CD14-positive monocyte (primary cell): ENCODE measurements at regions not wholly inside any gene's neighbourhood (a gene's known extent, or its start where the extent isn't known, plus 50 kb on each side); places are given as distances from the start of the nearest gene placed in this dataset.

Source experiments
- DNase-seq, 3 donors: peaks; one replicate each; pipeline ENCODE4 v3.0.0-alpha.2; 2011 to 2022
- H2AFZ ChIP-seq: 2 replicates; pipeline ENCODE4 v1.6.0; 2012; ENCODE audit warnings: mild to moderate bottlenecking, low read depth, low read length, inconsistent platforms; ENCODE audit not compliant: insufficient read depth, poor library complexity, severe bottlenecking
- H3K27ac ChIP-seq, 2 donors: 1 replicate in 1 of 2; 2 replicates in 1 of 2; pipeline ENCODE4 v1.5.1; 2012 to 2013; ENCODE audit warnings: low read length in 2 of 2, control low read depth in 1 of 2, inconsistent platforms in 1 of 2, low read depth in 1 of 2, mild to moderate bottlenecking in 1 of 2
- H3K27me3 ChIP-seq, 2 donors: one replicate each; pipeline versions ENCODE4 v1.6.0 to v1.6.1; 2011 to 2013; ENCODE audit warnings: low read length in 2 of 2; ENCODE audit not compliant: control insufficient read depth in 2 of 2, insufficient read depth in 2 of 2
- H3K36me3 ChIP-seq, 2 donors: replicated peaks in 1 of 2; 1 replicate in 1 of 2; 2 replicates in 1 of 2; pipeline versions ENCODE4 v1.5.1 to v1.6.1; 2012 to 2013; ENCODE audit warnings: low read length in 2 of 2, control low read depth in 1 of 2, inconsistent platforms in 1 of 2, mild to moderate bottlenecking in 1 of 2; ENCODE audit not compliant: insufficient read depth in 2 of 2, control insufficient read depth in 1 of 2
- H3K4me1 ChIP-seq, 2 donors: 1 replicate in 1 of 2; 2 replicates in 1 of 2; pipeline versions ENCODE4 v1.5.1 to v1.6.1; 2012 to 2013; ENCODE audit warnings: low read length in 2 of 2, control low read depth in 1 of 2, inconsistent platforms in 1 of 2, mild to moderate bottlenecking in 1 of 2, moderate library complexity in 1 of 2; ENCODE audit not compliant: insufficient read depth in 2 of 2, control insufficient read depth in 1 of 2
- H3K4me2 ChIP-seq: replicated peaks from 2 replicates; pipeline ENCODE3; 2012; ENCODE audit warnings: low read length, moderate library complexity, mild to moderate bottlenecking; ENCODE audit not compliant: poor library complexity, severe bottlenecking; ENCODE audit errors: extremely low read depth
- H3K4me3 ChIP-seq, 3 experiments: fragments of 200-600 bp in 1 of 3; sonication (generic) in 1 of 3; replicated peaks in 1 of 3; 1 replicate in 2 of 3; 2 replicates in 1 of 3; pipeline ENCODE4 v1.5.1; 2011 to 2013; ENCODE audit warnings: low read length in 3 of 3, mild to moderate bottlenecking in 3 of 3, control low read depth in 2 of 3, low read depth in 2 of 3, inconsistent platforms in 1 of 3, moderate library complexity in 1 of 3
- H3K79me2 ChIP-seq: 2 replicates; pipeline ENCODE4 v1.6.0; 2012; ENCODE audit warnings: mild to moderate bottlenecking, control low read depth, inconsistent platforms, low read length, moderate library complexity; ENCODE audit not compliant: insufficient read depth
- H3K9ac ChIP-seq: 2 replicates; pipeline ENCODE4 v1.6.0; 2017; ENCODE audit warnings: low read length, mild to moderate bottlenecking; ENCODE audit not compliant: insufficient read depth, poor library complexity, severe bottlenecking
- H3K9me3 ChIP-seq, 2 donors: replicated peaks in 1 of 2; 1 replicate in 1 of 2; 2 replicates in 1 of 2; pipeline versions ENCODE4 v1.5.1 to v1.6.1; 2012 to 2013; ENCODE audit warnings: low read length in 2 of 2, control low read depth in 1 of 2; ENCODE audit not compliant: control insufficient read depth in 1 of 2, insufficient read depth in 1 of 2
- H4K20me1 ChIP-seq: 2 replicates; pipeline ENCODE4 v1.6.0; 2012; ENCODE audit warnings: mild to moderate bottlenecking, low read length, control low read depth, moderate library complexity; ENCODE audit not compliant: insufficient read depth
- H3K27ac Mint-ChIP-seq, 7 donors: one replicate each; pipeline ENCODE4 v1.8.0; 2020; ENCODE audit warnings: mild to moderate bottlenecking in 7 of 7, mixed read lengths in 7 of 7, moderate library complexity in 6 of 7, inconsistent platforms in 2 of 7
- H3K27me3 Mint-ChIP-seq, 3 donors: one replicate each; pipeline ENCODE4 v1.8.0; 2021 to 2022; ENCODE audit warnings: low read depth in 3 of 3, mild to moderate bottlenecking in 3 of 3, mixed read lengths in 3 of 3, moderate library complexity in 3 of 3, inconsistent platforms in 1 of 3
- H3K36me3 Mint-ChIP-seq, 2 donors: one replicate each; pipeline ENCODE4 v1.8.0; 2020; ENCODE audit warnings: mixed read lengths in 2 of 2, inconsistent platforms in 1 of 2, mild to moderate bottlenecking in 1 of 2
- H3K4me1 Mint-ChIP-seq: one replicate; pipeline ENCODE4 v1.8.0; 2020; ENCODE audit warnings: mild to moderate bottlenecking, mixed read lengths
- H3K4me3 Mint-ChIP-seq, 2 donors: one replicate each; pipeline ENCODE4 v1.8.0; 2020; ENCODE audit warnings: mild to moderate bottlenecking in 2 of 2, mixed read lengths in 2 of 2, moderate library complexity in 1 of 2
- H3K9me3 Mint-ChIP-seq, 7 donors: one replicate each; pipeline ENCODE4 v1.8.0; 2020 to 2022; ENCODE audit warnings: mixed read lengths in 7 of 7, mild to moderate bottlenecking in 6 of 7, moderate library complexity in 6 of 7, inconsistent platforms in 2 of 7
- WGBS: methylation state at CpG from one replicate; pipeline ENCODE4 v1.1.5; 2013; ENCODE audit warnings: missing lambda C conversion rate; ENCODE audit not compliant: insufficient coverage; 5-methylcytosine and 5-hydroxymethylcytosine counted together
- intact Hi-C, 2 donors: fragments of 100-400 bp; cut with micrococcal nuclease; formaldehyde crosslinking; loops; one replicate each; pipeline versions ENCODE4 v1.15.0 to v1.15.1; 2023
- TF ChIP-seq, protein P1 (sequence below): fragments of 200-600 bp; IDR thresholded peaks from one replicate; pipeline ENCODE4 v1.8.0; 2022; ENCODE audit warnings: antibody characterized with exemption, mild to moderate bottlenecking

DNA sequence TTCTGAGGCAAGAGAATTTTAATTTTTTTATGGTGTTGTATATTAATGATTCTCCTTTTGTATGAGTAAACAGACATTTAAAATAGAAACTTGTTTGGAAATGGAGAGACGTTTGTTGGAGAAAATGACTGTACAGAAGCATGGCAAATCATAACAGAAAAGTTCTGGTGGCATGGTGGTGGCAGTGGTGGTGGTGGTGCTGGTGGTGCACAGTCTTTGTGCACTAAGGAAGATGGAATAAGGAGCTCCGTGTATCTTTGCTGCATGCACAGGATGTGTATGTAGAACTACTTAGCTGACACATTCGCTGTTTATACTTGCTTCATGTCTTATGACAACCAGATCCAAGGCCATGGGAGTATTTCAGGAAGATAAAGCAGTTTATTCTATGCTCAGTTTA is 294.9 kb downstream of the UTRN start:
- H3K36me3 ChIP-seq = peaks cover 30 to 43% of the 10 kb centered on the region in 2 donors
- peaks cover 11 to 22% of the 10 kb centered on the region in 2 donors for H3K4me1 ChIP-seq
- H3K79me2 ChIP-seq = no peaks in the 10 kb centered on the region
- H3K27ac ChIP-seq = no peak overlapping the region
- intact Hi-C loops = loop anchor here (5.0 to 10.0 kb wide), 2 partner anchors 632 to 1055 kb away; no protein-coding TSS in a partner anchor
- Mint-ChIP-seq H3K4me3 (no peak overlapping the region), H3K4me1 (peaks cover 17% of the 10 kb centered on the region), H3K27ac (peak overlapping the region in 1 of 7 donors; percentile 75), H3K27me3 (peaks cover 0 to 2% (median 1%) of the 10 kb centered on the region in 3 donors), H3K36me3 (peaks cover 37 to 41% of the 10 kb centered on the region in 2 donors), H3K9me3 (no peaks in the 10 kb centered on the region)
- H3K4me3 ChIP-seq = no peak overlapping the region
- H4K20me1 ChIP-seq = peaks cover 17% of the 10 kb centered on the region
- H3K9me3 ChIP-seq = no peaks in the 10 kb centered on the region
- 93% methylated on average over 3 of the region's 3 CpGs for WGBS
- H3K9ac ChIP-seq = no peak overlapping the region
- no peak overlapping the region for H2AFZ ChIP-seq
- no peak overlapping the region for H3K4me2 ChIP-seq
- no peak for DNase-seq
- H3K27me3 ChIP-seq = no peaks in the 10 kb centered on the region
- TF ChIP-seq, protein P1, sequence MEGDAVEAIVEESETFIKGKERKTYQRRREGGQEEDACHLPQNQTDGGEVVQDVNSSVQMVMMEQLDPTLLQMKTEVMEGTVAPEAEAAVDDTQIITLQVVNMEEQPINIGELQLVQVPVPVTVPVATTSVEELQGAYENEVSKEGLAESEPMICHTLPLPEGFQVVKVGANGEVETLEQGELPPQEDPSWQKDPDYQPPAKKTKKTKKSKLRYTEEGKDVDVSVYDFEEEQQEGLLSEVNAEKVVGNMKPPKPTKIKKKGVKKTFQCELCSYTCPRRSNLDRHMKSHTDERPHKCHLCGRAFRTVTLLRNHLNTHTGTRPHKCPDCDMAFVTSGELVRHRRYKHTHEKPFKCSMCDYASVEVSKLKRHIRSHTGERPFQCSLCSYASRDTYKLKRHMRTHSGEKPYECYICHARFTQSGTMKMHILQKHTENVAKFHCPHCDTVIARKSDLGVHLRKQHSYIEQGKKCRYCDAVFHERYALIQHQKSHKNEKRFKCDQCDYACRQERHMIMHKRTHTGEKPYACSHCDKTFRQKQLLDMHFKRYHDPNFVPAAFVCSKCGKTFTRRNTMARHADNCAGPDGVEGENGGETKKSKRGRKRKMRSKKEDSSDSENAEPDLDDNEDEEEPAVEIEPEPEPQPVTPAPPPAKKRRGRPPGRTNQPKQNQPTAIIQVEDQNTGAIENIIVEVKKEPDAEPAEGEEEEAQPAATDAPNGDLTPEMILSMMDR = no peak

DNA sequence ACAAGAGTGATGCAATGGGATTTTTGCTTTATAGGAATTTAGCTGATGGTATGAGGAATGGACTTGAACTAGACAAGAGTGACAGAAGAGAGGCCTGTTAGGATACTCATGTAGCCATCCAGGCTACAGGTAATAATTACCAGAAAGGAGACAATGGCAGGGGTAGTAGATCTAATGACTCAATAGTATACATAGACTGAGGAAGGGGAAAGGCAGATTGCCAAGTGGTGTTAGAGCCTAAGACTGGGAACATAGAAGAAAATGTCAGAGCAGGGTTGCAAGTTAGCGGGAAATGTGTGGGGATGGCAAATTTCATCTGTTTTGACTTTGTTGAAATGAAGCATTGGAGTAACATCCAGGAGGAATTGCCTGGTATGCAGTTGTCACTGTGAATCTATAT is 295.6 kb downstream of the UTRN start:
- Histone ChIP-seq H3K36me3 (peaks cover 30 to 43% of the 10 kb centered on the region in 2 donors), H3K9ac (no peak overlapping the region), H3K4me2 (no peak overlapping the region), H3K4me3 (no peak overlapping the region), H4K20me1 (peaks cover 17% of the 10 kb centered on the region), H3K27ac (no peak overlapping the region), H3K79me2 (no peaks in the 10 kb centered on the region), H3K4me1 (peaks cover 11 to 22% of the 10 kb centered on the region in 2 donors), H3K27me3 (no peaks in the 10 kb centered on the region), H3K9me3 (no peaks in the 10 kb centered on the region), H2AFZ (no peak overlapping the region)
- DNase-seq = no peak
- Mint-ChIP-seq H3K36me3 (peaks cover 33 to 40% of the 10 kb centered on the region in 2 donors), H3K4me1 (peaks cover 17% of the 10 kb centered on the region), H3K27ac (peak overlapping the region in 2 of 7 donors; percentile 1 to 6), H3K4me3 (no peak overlapping the region), H3K27me3 (peaks cover 0 to 2% (median 1%) of the 10 kb centered on the region in 3 donors), H3K9me3 (no peaks in the 10 kb centered on the region)
- TF ChIP-seq, protein P1 = no peak
- 100% methylated on average over 1 of the region's 1 CpG for WGBS
- intact Hi-C loops = loop anchor here (5.0 to 10.0 kb wide), 2 partner anchors 632 to 1054 kb away; no protein-coding TSS in a partner anchor
